IMR-90 (cell line): ENCODE measurements at regions not wholly inside any gene's neighbourhood (a gene's known extent, or its start where the extent isn't known, plus 50 kb on each side); places are given as distances from the start of the nearest gene placed in this dataset.

Experiments used
- BHLHE40 ChIP-seq: fragments of 150-350 bp; IDR thresholded peaks from 2 replicates; pipeline ENCODE4 v1.6.1; 2016; ENCODE audit warnings: mild to moderate bottlenecking, low read depth, low read length
- CEBPB ChIP-seq: IDR thresholded peaks from 2 replicates; pipeline ENCODE4 v1.6.1; 2012; ENCODE audit warnings: low read depth, low read length, improper control_type of control experiment
- CTCF ChIP-seq: conservative IDR thresholded peaks from 2 replicates; pipeline ENCODE4 v1.5.1; 2012; ENCODE audit warnings: mild to moderate bottlenecking, low read depth, low read length, improper control_type of control experiment
- ELK1 ChIP-seq: fragments of 150-350 bp; IDR thresholded peaks from 2 replicates; pipeline ENCODE4 v1.6.1; 2016; ENCODE audit warnings: low read depth, mild to moderate bottlenecking, low read length, moderate library complexity, borderline replicate concordance
- MAFK ChIP-seq: IDR thresholded peaks from 2 replicates; pipeline ENCODE4 v1.6.1; 2012; ENCODE audit warnings: low read depth, low read length, improper control_type of control experiment
- MXI1 ChIP-seq: IDR thresholded peaks from 2 replicates; pipeline ENCODE4 v1.6.1; 2012; ENCODE audit warnings: low read depth, mild to moderate bottlenecking, low read length, moderate library complexity, borderline replicate concordance
- POLR2A ChIP-seq: IDR thresholded peaks from 2 replicates; pipeline ENCODE4 v1.6.1; 2012; ENCODE audit warnings: mild to moderate bottlenecking, low read depth, low read length
- RAD21 ChIP-seq: IDR thresholded peaks from 2 replicates; pipeline ENCODE4 v1.6.1; 2012; ENCODE audit warnings: low read length, improper control_type of control experiment
- RCOR1 ChIP-seq: IDR thresholded peaks from 2 replicates; pipeline ENCODE4 v1.6.1; 2012; ENCODE audit warnings: mild to moderate bottlenecking, low read length, improper control_type of control experiment; ENCODE audit not compliant: insufficient replicate concordance
- RFX5 ChIP-seq: IDR thresholded peaks from 2 replicates; pipeline ENCODE4 v1.8.0; 2012; ENCODE audit warnings: low read depth, mild to moderate bottlenecking, low read length, moderate library complexity
- SMC3 ChIP-seq: fragments of 150-350 bp; IDR thresholded peaks from 2 replicates; pipeline ENCODE4 v1.6.1; 2016; ENCODE audit warnings: low read depth, mild to moderate bottlenecking, antibody characterized with exemption, low read length, moderate library complexity

- TF ChIP-seq CTCF (no peak), CEBPB (no peak), RCOR1 (no peak), SMC3 (no peak), RAD21 (no peak), MXI1 (no peak), POLR2A (no peak), RFX5 (no peak), BHLHE40 (no peak), ELK1 (no peak), MAFK (no peak)
Observed at GRCh38 chr3:107024551-107025026, 352.6 kb upstream of the CCDC54 start.
